Esophagus mucosa (tissue), 1 donor: ENCODE measurements at regions not wholly inside any gene's neighbourhood (a gene's known extent, or its start where the extent isn't known, plus 50 kb on each side); places are given as distances from the start of the nearest gene placed in this dataset.
"Not testable (repeated sequence)": the region's sequence is repeated elsewhere in the genome, so short reads cannot be mapped to it uniquely, and the experiment has no call there.

Experiments
- ATAC-seq: fragments of 200-7000 bp; cut with Tn5 transposase; one replicate; pipeline ENCODE4 v1.9.1; 2020
- donor health status: DM: yes; HTN: yes; CAD: no.

DNA sequence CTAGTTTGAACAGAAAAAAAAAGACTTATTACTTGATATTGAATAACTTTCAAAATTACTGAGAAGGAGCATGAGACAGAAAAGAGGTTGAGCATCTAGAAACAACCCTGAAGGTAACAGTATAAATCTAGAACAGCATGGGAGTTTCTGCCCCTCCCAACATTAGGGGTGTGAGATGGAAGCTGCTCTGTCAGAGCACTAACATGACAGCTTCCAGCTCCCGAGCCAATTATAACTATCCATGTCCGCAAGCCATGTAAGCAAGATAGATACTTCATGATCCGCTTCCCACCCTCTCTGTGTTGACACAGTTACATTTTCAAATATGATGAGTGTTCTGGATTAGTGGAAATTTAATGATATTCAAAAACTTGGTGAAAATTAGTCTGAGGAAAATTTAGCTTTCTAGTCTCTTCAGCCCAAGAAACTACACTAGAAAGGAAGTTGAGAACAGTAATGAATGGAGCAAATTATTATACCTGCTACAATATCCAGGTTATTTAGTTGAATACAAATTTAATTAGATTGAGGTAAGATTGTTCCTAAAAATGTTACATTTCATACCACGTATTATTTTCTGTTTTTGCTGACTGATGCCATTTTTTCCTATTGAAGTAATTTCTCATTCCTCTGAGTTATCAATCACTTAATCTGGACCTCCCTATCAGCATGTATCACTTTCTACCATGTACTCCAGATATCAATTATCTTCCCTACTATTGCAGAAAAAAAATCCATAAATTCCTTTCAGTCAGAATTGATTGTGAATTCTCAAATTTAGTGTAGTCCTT is 129.3 kb upstream of the SLIT2 start:
- no peak for ATAC-seq

GRCh38 chr4:20119141-20119540 is 132.6 kb upstream of the SLIT2 start:
- no peak for ATAC-seq

GRCh38 chr4:20109391-20109790 is 142.3 kb upstream of the SLIT2 start:
- ATAC-seq: no peak

GRCh38 chr4:20106921-20107320 is 144.8 kb upstream of the SLIT2 start:
- ATAC-seq: no peak

DNA sequence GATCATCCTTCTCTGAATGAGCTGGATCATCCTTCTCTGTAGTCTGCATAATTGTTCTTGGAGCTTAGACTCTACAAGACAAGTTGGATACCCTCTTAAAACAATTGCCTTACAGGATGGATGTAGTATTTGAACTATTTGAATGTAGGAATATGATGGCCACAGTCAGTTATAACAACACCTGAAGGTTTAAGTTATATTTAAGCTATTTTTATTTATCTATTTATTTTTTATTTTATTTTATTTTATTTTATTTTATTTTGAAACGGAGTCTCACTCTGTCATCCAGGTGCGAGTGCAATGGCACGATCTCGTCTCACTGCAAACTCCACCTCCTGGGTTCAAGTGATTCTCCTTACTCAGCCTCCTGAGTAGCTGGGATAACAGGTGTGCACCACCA is 149.9 kb upstream of the SLIT2 start:
- ATAC-seq: no peak

DNA sequence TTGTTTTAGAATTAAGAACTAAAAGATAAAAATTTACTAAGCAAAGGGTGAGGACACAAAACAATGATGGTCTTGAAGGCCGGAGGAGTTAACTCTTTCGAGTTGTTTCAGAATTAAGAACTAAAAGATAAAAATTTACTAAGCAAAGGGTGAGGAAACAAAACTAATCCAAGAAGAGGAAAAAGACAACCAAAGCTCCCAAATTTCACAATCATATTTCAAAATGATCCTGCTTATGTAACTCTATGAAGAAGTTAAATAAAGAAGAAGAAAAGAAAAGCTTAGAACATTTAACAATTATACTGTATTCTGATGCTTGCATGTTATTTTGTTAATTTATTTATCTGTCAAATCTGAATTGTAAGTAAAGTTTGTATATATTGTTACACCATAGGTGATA is 154.8 kb upstream of the SLIT2 start:
- no peak for ATAC-seq

DNA sequence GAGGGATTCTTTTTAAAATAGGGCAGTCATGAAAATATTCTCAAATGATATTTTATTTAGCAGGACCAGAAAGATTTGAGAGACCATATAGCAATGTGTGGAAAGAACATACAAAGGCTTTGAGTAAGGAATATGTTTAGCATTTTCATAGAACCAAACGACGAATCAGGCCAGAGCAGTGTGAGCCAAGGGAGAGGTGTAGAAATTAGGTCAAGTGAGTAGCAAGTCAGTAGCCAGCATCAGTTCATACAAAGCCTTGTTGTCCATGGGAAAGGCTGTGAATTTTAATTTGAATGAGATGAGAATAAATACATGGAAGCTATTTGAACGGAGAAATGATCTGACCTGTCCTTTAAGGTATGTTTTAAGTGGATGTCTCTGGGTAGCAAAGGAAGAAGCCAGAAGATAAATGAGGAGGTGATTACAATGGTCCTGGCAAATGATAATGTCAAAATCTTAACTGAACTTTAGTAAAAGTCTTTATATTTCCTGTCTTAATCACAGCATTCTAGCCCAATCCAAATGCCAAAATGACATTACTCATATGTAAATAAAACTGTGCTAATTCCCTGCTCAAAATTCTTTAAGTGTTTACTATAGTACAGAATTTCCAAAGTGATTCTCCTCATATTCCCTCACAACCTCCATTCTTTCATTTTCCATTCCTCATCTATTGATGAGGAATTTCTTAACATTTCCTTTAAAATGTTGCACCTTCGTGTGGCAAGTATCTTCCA is 155.7 kb upstream of the SLIT2 start:
- ATAC-seq: no peak

GRCh38 chr4:20091781-20092180 is 159.9 kb upstream of the SLIT2 start:
- no peak for ATAC-seq

GRCh38 chr4:20087522-20087911 is 164.2 kb upstream of the SLIT2 start:
- no peak for ATAC-seq

GRCh38 chr4:20086799-20087521 is 164.7 kb upstream of the SLIT2 start:
- ATAC-seq: no peak

GRCh38 chr4:20086067-20086798 is 165.5 kb upstream of the SLIT2 start:
- no peak for ATAC-seq

- no peak for ATAC-seq
Observed at GRCh38 chr4:20085653-20086052, 166.1 kb upstream of the SLIT2 start.

GRCh38 chr4:20085156-20085555 is 166.5 kb upstream of the SLIT2 start:
- ATAC-seq: no peak

- no peak for ATAC-seq
Observed at GRCh38 chr4:20084488-20084887, 167.2 kb upstream of the SLIT2 start.

- ATAC-seq: no peak
Observed at GRCh38 chr4:20078644-20079043, 173.1 kb upstream of the SLIT2 start.

DNA sequence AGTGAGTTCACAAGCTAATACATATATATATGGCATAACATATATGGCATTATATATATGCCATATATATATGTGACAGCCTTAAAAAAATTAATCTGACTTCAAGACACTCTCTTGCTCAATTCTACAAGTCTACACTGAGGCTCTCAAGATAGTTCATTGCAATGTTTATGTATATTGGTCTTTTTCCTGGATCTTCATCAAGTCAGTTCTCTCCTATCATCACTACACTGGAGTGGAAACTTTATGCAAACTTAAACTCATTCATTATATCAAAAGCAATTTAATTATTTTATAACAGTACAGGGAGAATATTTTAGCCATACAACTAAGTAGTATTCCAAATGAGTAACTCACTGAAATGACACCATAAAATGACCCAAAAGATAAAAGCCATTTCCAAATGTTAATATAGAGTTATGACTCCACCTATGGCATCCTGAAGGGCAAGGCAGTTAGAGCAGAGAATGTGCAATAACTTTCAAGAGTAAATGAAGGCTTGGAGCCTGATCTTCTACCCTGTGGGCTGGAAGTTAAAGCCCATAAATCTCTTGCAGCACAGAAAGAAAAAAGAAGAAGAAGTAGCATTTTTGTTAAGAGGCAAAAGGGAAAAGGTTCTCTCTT is 176.3 kb upstream of the SLIT2 start:
- ATAC-seq: no peak

DNA sequence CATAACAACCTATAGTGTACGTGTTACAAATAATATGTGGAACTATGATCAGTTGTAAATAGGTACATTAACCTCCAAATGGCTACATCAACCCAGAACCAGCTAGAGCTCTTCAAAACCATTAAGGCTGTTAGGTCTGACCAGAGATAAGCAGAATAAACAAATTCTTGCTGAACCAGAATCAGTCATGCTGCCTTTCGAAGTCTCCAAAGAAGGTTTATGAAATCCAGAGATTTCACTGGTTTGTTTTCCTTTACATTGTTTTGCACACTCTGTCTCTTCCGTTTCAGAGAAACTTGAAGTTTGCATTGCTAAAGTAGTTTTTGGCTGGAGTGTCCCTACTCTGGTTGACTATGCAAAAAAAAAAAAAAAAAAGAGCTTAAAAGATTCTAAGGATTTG is 177.3 kb upstream of the SLIT2 start:
- ATAC-seq: no peak

DNA sequence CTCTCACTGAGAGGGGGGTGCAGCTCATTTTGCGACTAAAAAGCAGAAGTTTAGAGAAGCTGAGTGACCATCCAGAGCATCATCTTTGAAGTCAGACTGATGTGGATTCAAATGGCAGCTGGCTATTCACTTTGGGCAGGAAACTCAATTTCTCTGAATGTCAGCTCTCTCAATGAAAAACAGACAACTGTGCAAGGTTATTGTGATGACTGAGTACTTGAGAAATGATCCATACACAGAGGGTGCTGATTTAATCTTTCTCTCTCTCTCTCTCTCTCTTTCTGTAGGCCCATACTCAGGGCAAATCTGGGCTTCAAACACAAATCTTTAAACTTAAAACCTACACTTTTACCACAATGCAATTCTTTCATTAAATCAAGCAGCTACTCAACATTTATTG is 185.8 kb upstream of the SLIT2 start:
- ATAC-seq: no peak

GRCh38 chr4:20062857-20063256 is 188.8 kb upstream of the SLIT2 start:
- ATAC-seq: not testable (repeated sequence)

DNA sequence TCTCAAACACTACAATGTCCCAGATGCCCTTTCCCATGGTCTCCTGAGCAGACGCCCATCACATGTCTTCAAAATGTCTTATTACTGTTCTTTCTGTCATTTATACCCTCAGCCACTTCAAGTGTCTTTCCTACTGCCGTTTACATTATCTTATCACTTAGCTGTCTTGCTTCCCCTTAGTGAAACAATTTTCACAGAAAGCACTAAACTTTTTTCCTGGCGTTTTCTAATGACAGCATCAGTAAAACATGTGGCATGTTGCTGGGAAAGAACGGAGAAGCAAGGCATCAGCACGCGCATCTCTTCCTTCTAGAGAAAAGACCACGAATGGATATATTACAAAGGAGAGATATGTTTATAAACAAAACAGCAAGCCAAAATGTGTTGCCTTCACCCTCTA is 189.7 kb upstream of the SLIT2 start:
- no peak for ATAC-seq

- no peak for ATAC-seq
Observed at GRCh38 chr4:20050768-20051167, 200.9 kb upstream of the SLIT2 start.

DNA sequence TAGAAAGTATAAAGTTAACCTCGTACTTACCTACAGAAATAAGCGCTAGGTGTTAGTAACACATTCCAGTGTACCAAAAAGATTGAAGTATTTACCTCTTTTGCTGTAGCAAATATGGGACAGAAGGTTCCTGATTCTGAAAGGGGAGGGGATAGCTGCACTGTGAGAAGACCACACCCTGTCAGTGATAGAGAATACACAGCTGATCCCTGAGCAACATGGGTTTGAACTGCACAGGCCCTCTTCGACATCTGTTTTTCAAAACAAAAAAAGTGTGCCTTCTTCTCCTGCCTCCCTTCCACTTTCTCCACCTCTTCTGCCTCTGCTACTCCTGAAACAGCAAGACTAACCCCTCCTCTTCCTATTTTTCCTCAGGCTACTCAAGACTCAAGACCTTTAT is 201.8 kb upstream of the SLIT2 start:
- no peak for ATAC-seq
